ENCODE measurements at regions not wholly inside any gene's neighbourhood (a gene's known extent, or its start where the extent isn't known, plus 50 kb on each side); places are given as distances from the start of the nearest gene placed in this dataset.

- WGBS, 2 donors, result 64 to 70% methylated on average over 7 of the region's 7 CpGs
- no peak overlapping the region for H3K27ac ChIP-seq
- H3K27me3 ChIP-seq, result no peaks in the 10 kb centered on the region
- no peak for TF ChIP-seq POLR2A (IDR thresholded peaks at IDR 0.05)
- no peak for TF ChIP-seq CTCF (IDR thresholded peaks at IDR 0.05)
- H3K36me3 ChIP-seq (ENCODE audit: low read depth, missing control alignments), result no peaks in the 10 kb centered on the region
- no peaks in the 10 kb centered on the region for H3K4me1 ChIP-seq
- no peak for DNase-seq
- H3K9me3 ChIP-seq, result no peaks in the 10 kb centered on the region
- H3K4me3 ChIP-seq, result no peak overlapping the region
- intact Hi-C loops (cut with DNase I; ENCODE audit: low total_unique reads), result no loop called here
Measured at GRCh38 chr1:87449348-87449963, 120.8 kb downstream of the LMO4 start.

- no peak for DNase-seq
- H3K36me3 ChIP-seq (ENCODE audit: low read depth, missing control alignments), result no peaks in the 10 kb centered on the region
- intact Hi-C loops (cut with DNase I; ENCODE audit: low total_unique reads), result no loop called here
- H3K9me3 ChIP-seq, result no peaks in the 10 kb centered on the region
- 77 to 83% methylated on average over 5 of the region's 5 CpGs for WGBS, 2 donors
- no peaks in the 10 kb centered on the region for H3K4me1 ChIP-seq
- H3K4me3 ChIP-seq, result no peak overlapping the region
- TF ChIP-seq CTCF (IDR thresholded peaks at IDR 0.05), result no peak
- no peak for TF ChIP-seq POLR2A (IDR thresholded peaks at IDR 0.05)
- no peak overlapping the region for H3K27ac ChIP-seq
- no peaks in the 10 kb centered on the region for H3K27me3 ChIP-seq
Measured at GRCh38 chr1:87450136-87450535, 121.5 kb downstream of the LMO4 start.

- no peak for DNase-seq
- TF ChIP-seq CTCF (IDR thresholded peaks at IDR 0.05) (no peak), POLR2A (IDR thresholded peaks at IDR 0.05) (no peak)
- Histone ChIP-seq H3K36me3 (ENCODE audit: low read depth, missing control alignments) (no peaks in the 10 kb centered on the region), H3K4me3 (no peak overlapping the region), H3K27me3 (no peaks in the 10 kb centered on the region), H3K9me3 (no peaks in the 10 kb centered on the region), H3K27ac (no peak overlapping the region), H3K4me1 (no peaks in the 10 kb centered on the region)
- WGBS, 2 donors, result 75 to 76% methylated on average over 7 to 8 of the region's 8 CpGs
- intact Hi-C loops (cut with DNase I; ENCODE audit: low total_unique reads), result no loop called here
Measured at GRCh38 chr1:87450615-87451209, 122.0 kb downstream of the LMO4 start.

- Histone ChIP-seq H3K4me1 (no peaks in the 10 kb centered on the region), H3K9me3 (no peaks in the 10 kb centered on the region), H3K27me3 (no peaks in the 10 kb centered on the region), H3K4me3 (no peak overlapping the region), H3K27ac (no peak overlapping the region), H3K36me3 (ENCODE audit: low read depth, missing control alignments) (no peaks in the 10 kb centered on the region)
- TF ChIP-seq CTCF (IDR thresholded peaks at IDR 0.05), result no peak
- TF ChIP-seq POLR2A (IDR thresholded peaks at IDR 0.05), result no peak
- intact Hi-C loops (cut with DNase I; ENCODE audit: low total_unique reads), result no loop called here
- WGBS, 2 donors, result 67 to 89% methylated on average over 5 of the region's 5 CpGs
- DNase-seq, result no peak
Measured at GRCh38 chr1:87451229-87451920, 122.7 kb downstream of the LMO4 start.

Data from testis (tissue), 2 donors.